A673 (cell line): ENCODE measurements at regions not wholly inside any gene's neighbourhood (a gene's known extent, or its start where the extent isn't known, plus 50 kb on each side); places are given as distances from the start of the nearest gene placed in this dataset.

Experiments
- BruUV-seq: library from RNA; stranded (reverse); fragments of 400-500 nt; replicated peaks from 2 replicates; lab custom pipeline; 2021; lab: Mats Ljungman, UMichigan
- CTCF ChIA-PET: fragments of 300-600 bp; sonication (Branson Sonifier 250); formaldehyde crosslinking; loops from one replicate; lab custom pipeline; 2022; ENCODE audit warnings: antibody characterized with exemption; lab: Charles Lee
- POLR2A ChIA-PET: fragments of 300-600 bp; sonication (Branson Sonifier 250); formaldehyde crosslinking; loops from one replicate; lab custom pipeline; 2022; ENCODE audit warnings: antibody characterized with exemption; ENCODE audit not compliant: low non-redundant PET; lab: Charles Lee
- DNase-seq: peaks from one replicate; pipeline ENCODE4 v3.0.0-alpha.2; 2015; ENCODE audit warnings: low spot score
- H3K27ac ChIP-seq: fragments of 200-600 bp; sonication (generic); 2 replicates; pipeline ENCODE4 v1.5.1; 2016; ENCODE audit warnings: mixed run types, low read depth, mild to moderate bottlenecking, mixed read lengths, antibody characterized with exemption, low read length; ENCODE audit not compliant: poor library complexity, severe bottlenecking
- H3K27me3 ChIP-seq: fragments of 200-600 bp; sonication (generic); replicated peaks from 2 replicates; pipeline ENCODE4 v1.6.1; 2017; ENCODE audit warnings: mixed run types, low read depth, mild to moderate bottlenecking, mixed read lengths, antibody characterized with exemption, low read length; ENCODE audit not compliant: insufficient read depth, poor library complexity
- H3K36me3 ChIP-seq: fragments of 200-600 bp; sonication (generic); 2 replicates; pipeline ENCODE4 v1.6.1; 2016; ENCODE audit warnings: mixed run types, mild to moderate bottlenecking, mixed read lengths, antibody characterized with exemption, low read length; ENCODE audit not compliant: insufficient read depth, poor library complexity, severe bottlenecking
- H3K4me1 ChIP-seq: fragments of 200-600 bp; sonication (generic); 2 replicates; pipeline ENCODE4 v1.6.1; 2017; ENCODE audit warnings: mixed run types, mild to moderate bottlenecking, mixed read lengths, antibody characterized with exemption, low read length; ENCODE audit not compliant: insufficient read depth, poor library complexity, severe bottlenecking
- H3K4me3 ChIP-seq: fragments of 200-600 bp; sonication (generic); 2 replicates; pipeline ENCODE4 v1.5.1; 2016; ENCODE audit warnings: low read depth, mixed run types, mild to moderate bottlenecking, mixed read lengths, low read length; ENCODE audit not compliant: poor library complexity, severe bottlenecking
- H3K9me3 ChIP-seq: fragments of 200-600 bp; sonication (generic); 2 replicates; pipeline ENCODE4 v1.6.1; 2016; ENCODE audit warnings: mixed run types, low read depth, mild to moderate bottlenecking, mixed read lengths, antibody characterized with exemption, low read length; ENCODE audit not compliant: poor library complexity, severe bottlenecking
- CTCF ChIP-seq: fragments of 300-800, 200-600 bp; sonication (generic); conservative IDR thresholded peaks from 2 replicates; pipeline ENCODE4 v1.5.1; 2017; ENCODE audit warnings: low read depth, mild to moderate bottlenecking, antibody characterized with exemption, low read length, moderate library complexity, mixed read lengths
- EZH2 ChIP-seq: fragments of 200-600 bp; sonication (generic); IDR thresholded peaks from 2 replicates; pipeline ENCODE4 v1.6.1; 2017; ENCODE audit warnings: borderline replicate concordance, low read depth, mild to moderate bottlenecking, mixed read lengths, antibody characterized with exemption, low read length; ENCODE audit not compliant: poor library complexity, severe bottlenecking
- intact Hi-C: fragments of 100-400 bp; cut with micrococcal nuclease; formaldehyde crosslinking; loops from one replicate; pipeline ENCODE4 v1.10.0; 2022; ENCODE audit not compliant: unreplicated experiment

DNA sequence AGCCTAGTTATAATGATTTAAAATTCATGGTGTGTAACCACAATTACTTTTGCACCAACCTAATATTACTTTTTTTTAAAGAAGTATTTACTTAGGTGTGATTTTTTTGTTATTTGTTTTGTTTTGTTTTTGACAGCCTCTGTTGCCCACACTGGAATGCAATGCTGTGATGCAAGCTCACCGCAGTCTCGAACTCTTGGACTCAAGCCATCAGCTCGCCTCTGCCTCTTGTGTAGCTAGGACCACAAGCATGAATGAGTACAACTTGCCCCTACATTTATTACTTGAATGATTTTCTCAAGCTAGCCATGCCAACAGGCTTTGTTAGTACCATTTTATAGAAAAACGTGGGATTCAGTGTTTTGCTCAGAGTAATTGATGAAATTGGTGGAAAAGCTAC is 488.8 kb upstream of the CPEB2 start:
- BruUV-seq = no TSS peak
- ChIA-PET POLR2A (no interaction called here), CTCF (no interaction called here)
- no peak for DNase-seq
- intact Hi-C loops = no loop called here
- no peaks in the 10 kb centered on the region for H3K9me3 ChIP-seq
- TF ChIP-seq CTCF = no peak
- no peak for TF ChIP-seq EZH2
- no peak overlapping the region for H3K27ac ChIP-seq
- H3K4me1 ChIP-seq = no peaks in the 10 kb centered on the region
- no peak overlapping the region for H3K4me3 ChIP-seq
- no peaks in the 10 kb centered on the region for H3K27me3 ChIP-seq
- no peaks in the 10 kb centered on the region for H3K36me3 ChIP-seq

DNA sequence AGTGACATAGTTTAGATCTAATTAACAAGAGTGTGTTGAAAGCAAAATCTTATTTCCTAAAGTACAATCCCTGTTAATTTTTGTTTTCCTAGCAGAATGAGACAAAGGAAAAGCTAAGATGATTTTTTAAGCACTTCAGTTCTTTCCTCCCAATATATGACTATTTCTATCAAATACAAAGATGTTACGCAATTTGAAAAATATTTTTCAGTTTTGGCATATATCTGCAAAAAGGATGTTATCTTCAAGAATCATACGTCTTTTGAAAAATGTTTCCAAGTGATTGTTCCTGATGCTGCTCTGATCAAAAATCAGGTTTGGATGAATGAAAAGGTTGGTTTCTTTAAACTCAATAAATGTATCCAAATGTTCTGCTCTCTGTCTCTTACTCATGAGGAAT is 486.7 kb upstream of the CPEB2 start:
- DNase-seq = no peak
- TF ChIP-seq CTCF (no peak), EZH2 (no peak)
- no TSS peak for BruUV-seq
- Histone ChIP-seq H3K36me3 (no peaks in the 10 kb centered on the region), H3K4me1 (peaks cover 10% of the 10 kb centered on the region), H3K27ac (no peak overlapping the region), H3K4me3 (no peak overlapping the region), H3K9me3 (no peaks in the 10 kb centered on the region), H3K27me3 (no peaks in the 10 kb centered on the region)
- ChIA-PET POLR2A (no interaction called here), CTCF (no interaction called here)
- intact Hi-C loops = no loop called here

GRCh38 chr4:14518136-14518535 is 484.1 kb upstream of the CPEB2 start:
- no peaks in the 10 kb centered on the region for H3K36me3 ChIP-seq
- DNase-seq = no peak
- intact Hi-C loops = no loop called here
- CTCF ChIA-PET = no interaction called here
- H3K4me3 ChIP-seq = no peak overlapping the region
- no peak overlapping the region for H3K27ac ChIP-seq
- H3K4me1 ChIP-seq = peaks cover 23% of the 10 kb centered on the region
- POLR2A ChIA-PET = no interaction called here
- TF ChIP-seq CTCF = no peak
- no peak for TF ChIP-seq EZH2
- no TSS peak for BruUV-seq
- H3K27me3 ChIP-seq = no peaks in the 10 kb centered on the region
- H3K9me3 ChIP-seq = peaks cover 4% of the 10 kb centered on the region
